BLaER1 (cell line): ENCODE measurements at regions not wholly inside any gene's neighbourhood (a gene's known extent, or its start where the extent isn't known, plus 50 kb on each side); places are given as distances from the start of the nearest gene placed in this dataset.

Experiments
- H3K27ac ChIP-seq: shearing (Covaris generic); formaldehyde crosslinking; 2 replicates; pipeline ENCODE4 v1.8.1; 2022
- H3K27me3 ChIP-seq: shearing (Covaris generic); formaldehyde crosslinking; 2 replicates; pipeline ENCODE4 v1.8.1; 2022
- H3K36me3 ChIP-seq: shearing (Covaris generic); formaldehyde crosslinking; 2 replicates; pipeline ENCODE4 v1.8.1; 2022
- H3K4me1 ChIP-seq: shearing (Covaris generic); formaldehyde crosslinking; 2 replicates; pipeline ENCODE4 v1.8.1; 2022
- H3K4me2 ChIP-seq: shearing (Covaris generic); formaldehyde crosslinking; 2 replicates; pipeline ENCODE4 v1.8.1; 2022
- H3K4me3 ChIP-seq: shearing (Covaris generic); formaldehyde crosslinking; 2 replicates; pipeline ENCODE4 v1.8.1; 2022
- H3K9ac ChIP-seq: shearing (Covaris generic); formaldehyde crosslinking; 2 replicates; pipeline ENCODE4 v1.8.1; 2022
- H3K9me3 ChIP-seq: shearing (Covaris generic); formaldehyde crosslinking; 2 replicates; pipeline ENCODE4 v1.8.1; 2022
- H4K20me1 ChIP-seq: shearing (Covaris generic); formaldehyde crosslinking; 2 replicates; pipeline ENCODE4 v1.8.1; 2022
- Cebpa-rat ChIP-seq: shearing (Covaris generic); IDR thresholded peaks from 2 replicates; pipeline ENCODE4 v1.8.1; 2022

DNA sequence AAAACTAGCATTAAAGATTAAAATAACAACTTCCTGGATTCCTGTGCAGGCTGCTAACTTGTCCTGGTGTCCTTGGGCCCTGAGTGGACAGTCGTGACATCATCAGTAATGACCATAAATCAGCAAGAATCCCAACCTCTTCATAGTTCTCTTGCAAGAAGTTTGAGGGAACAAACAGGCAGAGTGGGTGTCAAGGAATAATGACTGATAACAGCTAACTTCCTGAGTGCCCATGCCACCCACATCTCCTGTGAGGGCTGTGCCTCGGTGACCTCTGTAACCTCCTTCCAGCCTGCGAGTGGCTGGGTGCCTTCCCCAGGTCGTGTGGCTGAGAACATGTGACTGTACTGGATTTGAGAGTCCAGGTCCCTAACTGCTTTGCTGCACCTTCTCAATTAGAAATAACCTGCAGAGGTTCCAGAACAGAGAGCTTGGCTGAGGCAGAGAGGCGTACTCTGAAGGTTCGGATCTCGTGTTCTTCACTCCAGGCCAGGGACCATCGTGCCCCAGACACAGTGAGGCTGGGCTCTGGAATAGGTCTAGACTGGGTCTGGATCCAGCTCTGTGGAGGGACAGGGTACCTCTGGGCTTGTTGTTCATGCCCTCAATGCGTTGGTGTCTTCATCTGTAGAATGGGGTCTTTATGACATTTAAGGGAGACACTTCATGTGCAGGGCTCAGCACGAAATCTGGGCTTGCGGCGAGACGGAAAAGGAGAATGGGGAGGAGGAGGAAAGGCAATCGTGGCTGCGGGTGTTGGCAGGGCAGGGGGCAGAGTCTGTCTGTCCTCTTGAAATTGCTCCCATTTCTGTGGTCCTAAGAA lies 313.1 kb upstream of the ZNF32 start:
- H3K4me3 ChIP-seq, result no peak overlapping the region
- H4K20me1 ChIP-seq, result no peaks in the 10 kb centered on the region
- no peak overlapping the region for H3K27ac ChIP-seq
- peaks cover 6% of the 10 kb centered on the region for H3K27me3 ChIP-seq
- no peak for TF ChIP-seq Cebpa-rat
- no peak overlapping the region for H3K9ac ChIP-seq
- no peaks in the 10 kb centered on the region for H3K9me3 ChIP-seq
- H3K4me1 ChIP-seq, result peaks cover 35% of the 10 kb centered on the region
- no peak overlapping the region for H3K4me2 ChIP-seq
- no peaks in the 10 kb centered on the region for H3K36me3 ChIP-seq

GRCh38 chr10:43960981-43961380 lies 312.3 kb upstream of the ZNF32 start:
- H3K4me2 ChIP-seq, result no peak overlapping the region

GRCh38 chr10:43960477-43960876 lies 311.8 kb upstream of the ZNF32 start:
- H3K9me3 ChIP-seq, result no peaks in the 10 kb centered on the region
- H3K9ac ChIP-seq, result no peak overlapping the region
- H4K20me1 ChIP-seq, result no peaks in the 10 kb centered on the region

More at GRCh38 chr10:43960981-43961380, 312.3 kb upstream of the ZNF32 start:
- Histone ChIP-seq H3K27ac (no peak overlapping the region), H3K4me1 (peaks cover 29% of the 10 kb centered on the region), H3K4me3 (no peak overlapping the region), H3K27me3 (peaks cover 3% of the 10 kb centered on the region), H4K20me1 (no peaks in the 10 kb centered on the region), H3K9ac (no peak overlapping the region), H3K36me3 (no peaks in the 10 kb centered on the region), H3K9me3 (no peaks in the 10 kb centered on the region)
- no peak for TF ChIP-seq Cebpa-rat

GRCh38 chr10:43960135-43960415 lies 311.4 kb upstream of the ZNF32 start:
- Histone ChIP-seq H3K4me1 (peaks cover 20% of the 10 kb centered on the region), H4K20me1 (no peaks in the 10 kb centered on the region), H3K9me3 (no peaks in the 10 kb centered on the region), H3K27me3 (peaks cover 3% of the 10 kb centered on the region), H3K36me3 (no peaks in the 10 kb centered on the region), H3K27ac (no peak overlapping the region), H3K4me2 (no peak overlapping the region), H3K9ac (no peak overlapping the region), H3K4me3 (no peak overlapping the region)
- TF ChIP-seq Cebpa-rat, result no peak

More at GRCh38 chr10:43960477-43960876, 311.8 kb upstream of the ZNF32 start:
- no peaks in the 10 kb centered on the region for H3K36me3 ChIP-seq
- H3K4me3 ChIP-seq, result no peak overlapping the region
- no peak overlapping the region for H3K27ac ChIP-seq
- peaks cover 24% of the 10 kb centered on the region for H3K4me1 ChIP-seq
- H3K27me3 ChIP-seq, result peaks cover 3% of the 10 kb centered on the region
- no peak for TF ChIP-seq Cebpa-rat
- no peak overlapping the region for H3K4me2 ChIP-seq

DNA sequence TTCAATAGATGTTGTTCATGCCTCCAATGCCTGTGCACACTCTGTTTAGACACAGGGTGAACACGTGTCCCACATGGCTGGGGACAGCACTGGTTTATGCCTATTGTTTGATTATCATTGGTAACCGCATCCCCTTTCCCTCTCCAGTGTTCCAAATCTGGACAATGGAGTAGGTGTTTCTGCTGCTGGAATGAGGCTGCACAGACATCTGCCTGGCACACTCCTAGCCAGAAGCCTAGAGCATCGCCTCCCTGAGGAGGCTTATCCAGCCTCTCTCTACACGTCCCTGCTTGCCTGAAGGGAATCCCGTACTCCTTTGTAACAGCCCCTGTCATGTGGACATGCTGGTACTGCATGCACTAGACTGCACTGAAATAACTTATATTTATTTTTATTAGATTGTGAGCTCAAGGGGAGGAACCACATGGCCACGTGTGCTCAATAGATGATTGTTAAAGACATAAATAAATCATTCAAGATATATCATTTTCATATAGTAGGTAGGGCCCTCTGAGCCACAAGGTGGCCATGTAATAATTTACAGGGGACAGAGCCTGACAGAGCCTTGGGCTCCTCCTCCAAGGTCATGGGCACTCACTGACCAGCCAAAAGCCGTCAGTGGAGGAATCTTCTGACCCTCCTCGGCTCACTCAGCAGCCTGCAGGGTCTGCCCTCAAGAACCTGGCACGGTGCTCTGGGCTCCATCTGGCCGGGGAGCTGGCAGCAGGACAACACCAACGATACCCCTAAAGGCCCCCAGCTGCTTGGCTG lies 310.9 kb upstream of the ZNF32 start:
- Histone ChIP-seq H3K27me3 (peaks cover 3% of the 10 kb centered on the region), H3K4me1 (peaks cover 15% of the 10 kb centered on the region), H3K4me3 (no peak overlapping the region), H3K4me2 (no peak overlapping the region), H3K27ac (no peak overlapping the region), H3K36me3 (no peaks in the 10 kb centered on the region), H3K9me3 (no peaks in the 10 kb centered on the region), H3K9ac (no peak overlapping the region), H4K20me1 (no peaks in the 10 kb centered on the region)
- no peak for TF ChIP-seq Cebpa-rat

GRCh38 chr10:43958964-43959363 lies 310.3 kb upstream of the ZNF32 start:
- Histone ChIP-seq H4K20me1 (no peaks in the 10 kb centered on the region), H3K27me3 (no peaks in the 10 kb centered on the region; the same call in 1 of the 2 replicates), H3K27ac (no peak overlapping the region), H3K36me3 (no peaks in the 10 kb centered on the region), H3K4me2 (no peak overlapping the region), H3K9ac (no peak overlapping the region), H3K4me3 (no peak overlapping the region), H3K4me1 (peaks cover 9% of the 10 kb centered on the region), H3K9me3 (no peaks in the 10 kb centered on the region)
- TF ChIP-seq Cebpa-rat, result no peak

- H3K9ac ChIP-seq, result no peak overlapping the region
- H3K4me2 ChIP-seq, result no peak overlapping the region
- H3K4me3 ChIP-seq, result no peak overlapping the region
- no peaks in the 10 kb centered on the region; the same call in 1 of the 2 replicates for H3K27me3 ChIP-seq
- H3K27ac ChIP-seq, result no peak overlapping the region
- no peaks in the 10 kb centered on the region for H3K4me1 ChIP-seq
- H4K20me1 ChIP-seq, result no peaks in the 10 kb centered on the region
- H3K36me3 ChIP-seq, result no peaks in the 10 kb centered on the region
- H3K9me3 ChIP-seq, result no peaks in the 10 kb centered on the region
- no peak for TF ChIP-seq Cebpa-rat
Observed at GRCh38 chr10:43958071-43958432, 309.4 kb upstream of the ZNF32 start.

GRCh38 chr10:43957267-43958070 lies 308.8 kb upstream of the ZNF32 start:
- no peak for TF ChIP-seq Cebpa-rat
- Histone ChIP-seq H3K4me3 (no peak overlapping the region), H3K4me1 (no peaks in the 10 kb centered on the region), H3K36me3 (no peaks in the 10 kb centered on the region), H4K20me1 (no peaks in the 10 kb centered on the region), H3K9ac (no peak overlapping the region), H3K4me2 (no peak overlapping the region), H3K27ac (no peak overlapping the region), H3K27me3 (no peaks in the 10 kb centered on the region; the same call in 1 of the 2 replicates), H3K9me3 (no peaks in the 10 kb centered on the region)

- Histone ChIP-seq H3K9ac (no peak overlapping the region), H3K4me3 (no peak overlapping the region), H3K27ac (no peak overlapping the region), H3K27me3 (no peaks in the 10 kb centered on the region), H4K20me1 (no peaks in the 10 kb centered on the region), H3K4me2 (no peak overlapping the region), H3K36me3 (no peaks in the 10 kb centered on the region), H3K9me3 (no peaks in the 10 kb centered on the region), H3K4me1 (no peaks in the 10 kb centered on the region)
- TF ChIP-seq Cebpa-rat, result no peak
Observed at GRCh38 chr10:43955978-43956377, 307.3 kb upstream of the ZNF32 start.
